Adrenal gland (tissue), 9 donors: ENCODE measurements at regions not wholly inside any gene's neighbourhood (a gene's known extent, or its start where the extent isn't known, plus 50 kb on each side); places are given as distances from the start of the nearest gene placed in this dataset.

ENCODE experiments used
- DNase-seq, 7 donors: peaks; one replicate each; pipeline ENCODE4 v3.0.0-alpha.2; 2019 to 2020
- H3K27ac ChIP-seq, 5 donors: fragments of 200-600 bp; sonication (generic) in 4 of 5; 1 replicate in 3 of 5; 2 replicates in 2 of 5; pipeline versions ENCODE4 v1.5.1 to v1.8.0; 2016 to 2020; ENCODE audit warnings: mild to moderate bottlenecking in 1 of 5
- H3K27me3 ChIP-seq: fragments of 200-600 bp; 2 replicates; pipeline ENCODE4 v1.8.0; 2021
- H3K36me3 ChIP-seq, 2 donors: fragments of 200-600 bp; replicated peaks in 1 of 2; 1 replicate in 1 of 2; 2 replicates in 1 of 2; pipeline versions ENCODE4 v1.5.1 to v1.8.0; 2018 to 2022
- H3K4me1 ChIP-seq, 2 donors: fragments of 200-600 bp; replicated peaks in 1 of 2; 1 replicate in 1 of 2; 2 replicates in 1 of 2; pipeline versions ENCODE4 v1.5.1 to v1.8.0; 2018 to 2021
- H3K4me3 ChIP-seq, 4 donors: fragments of 200-600 bp; sonication (generic) in 3 of 4; one replicate each; pipeline ENCODE4 v1.5.1; 2016 to 2018
- H3K9me3 ChIP-seq, 3 donors: fragments of 200-600 bp; sonication (generic) in 1 of 3; replicated peaks in 1 of 3; 1 replicate in 2 of 3; 2 replicates in 1 of 3; pipeline versions ENCODE4 v1.5.1 to v1.8.0; 2016 to 2021
- POLR2A ChIP-seq, 2 donors: fragments of 450-650 bp; IDR thresholded peaks; one replicate each; pipeline ENCODE4 v1.6.1; 2017; ENCODE audit warnings: antibody characterized with exemption in 2 of 2, mild to moderate bottlenecking in 2 of 2, moderate library complexity in 1 of 2
- WGBS, 4 donors: extraction: QIAGEN DNeasy Blood & Tissue Kit in 2 of 4; methylation state at CpG; one replicate each; pipeline versions ENCODE4 v1.1.5 to v1.1.7; 2013 to 2017; 5-methylcytosine and 5-hydroxymethylcytosine counted together
- intact Hi-C, 2 donors: fragments of 100-400 bp; cut with DNase I; formaldehyde crosslinking; loops; one replicate each; pipeline versions ENCODE4 v1.14.1 to v1.15.0; 2022 to 2023
- TF ChIP-seq, protein P1 (sequence below), 6 experiments: fragments of 450-650 bp in 4 of 6; fragments of 200-600 bp in 2 of 6; sonication (generic) in 1 of 6; IDR thresholded peaks; 1 replicate in 5 of 6; 2 replicates in 1 of 6; pipeline versions ENCODE4 v1.5.1 to v1.8.0; 2016 to 2021; ENCODE audit warnings: antibody characterized with exemption in 6 of 6, mild to moderate bottlenecking in 2 of 6, moderate library complexity in 1 of 6
- donor health status: healthy with polysubstance abuse.
- donor health status: Bipolar disorder and iron deficiency.
- donor health status: DM: yes; HTN: yes; CAD: no.
- donor health status: DM: no; HTN: no; CAD: no.
- donor health status: DM: no; HTN: no; CAD: no.

DNA sequence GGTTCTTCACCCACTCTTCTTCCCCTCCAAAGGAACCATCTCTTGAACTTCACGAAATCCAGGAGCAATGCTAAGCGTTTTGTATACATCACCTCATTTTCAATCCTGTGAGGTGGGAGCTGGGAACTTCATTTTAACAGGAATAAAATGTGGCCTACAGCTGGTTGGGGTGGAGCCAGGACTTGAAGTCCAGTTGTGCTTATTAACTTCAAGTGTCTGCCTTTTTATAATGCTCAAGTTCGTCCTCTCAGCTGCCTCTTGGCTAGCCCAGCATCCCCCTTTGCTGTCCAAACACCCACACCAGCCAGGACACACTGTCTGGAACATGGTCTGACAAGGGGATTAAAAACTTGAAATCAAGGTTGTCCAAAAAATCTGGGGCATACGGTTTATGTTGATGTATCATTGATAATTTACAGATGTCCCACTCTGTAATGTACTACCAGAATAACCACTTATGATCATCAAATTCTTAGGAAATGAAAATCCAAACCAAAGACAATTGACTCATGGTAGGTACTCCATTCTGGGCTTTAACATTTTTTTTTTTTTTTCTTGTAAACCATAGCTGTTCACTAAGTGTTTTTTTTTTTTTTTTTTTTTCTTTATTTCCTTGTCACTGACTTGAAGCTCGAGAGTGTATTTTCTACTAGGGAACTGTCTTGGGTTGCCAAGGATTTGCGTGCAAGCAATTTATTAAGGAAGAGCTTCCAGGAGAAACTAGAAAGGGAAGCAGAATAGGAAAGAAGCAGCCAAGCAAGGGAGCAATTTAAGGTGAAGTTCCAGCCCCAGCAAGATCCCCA, 252.3 kb downstream of the EFCAB11 start:
- Histone ChIP-seq H3K36me3 (no peaks in the 10 kb centered on the region), H3K27me3 (no peaks in the 10 kb centered on the region), H3K27ac (peak overlapping the region in 2 of 5 donors; percentile 64 to 74), H3K4me1 (peaks cover 5 to 19% of the 10 kb centered on the region in 2 donors), H3K4me3 (peak overlapping the region in 2 of 4 donors; percentile 7 to 77), H3K9me3 (no peaks in the 10 kb centered on the region)
- intact Hi-C loops, result no loop called here
- DNase-seq, result peak in 4 of 7 donors; percentile 18 to 55 (median 24)
- no peak for TF ChIP-seq POLR2A (IDR thresholded peaks at IDR 0.05)
- TF ChIP-seq, protein P1, sequence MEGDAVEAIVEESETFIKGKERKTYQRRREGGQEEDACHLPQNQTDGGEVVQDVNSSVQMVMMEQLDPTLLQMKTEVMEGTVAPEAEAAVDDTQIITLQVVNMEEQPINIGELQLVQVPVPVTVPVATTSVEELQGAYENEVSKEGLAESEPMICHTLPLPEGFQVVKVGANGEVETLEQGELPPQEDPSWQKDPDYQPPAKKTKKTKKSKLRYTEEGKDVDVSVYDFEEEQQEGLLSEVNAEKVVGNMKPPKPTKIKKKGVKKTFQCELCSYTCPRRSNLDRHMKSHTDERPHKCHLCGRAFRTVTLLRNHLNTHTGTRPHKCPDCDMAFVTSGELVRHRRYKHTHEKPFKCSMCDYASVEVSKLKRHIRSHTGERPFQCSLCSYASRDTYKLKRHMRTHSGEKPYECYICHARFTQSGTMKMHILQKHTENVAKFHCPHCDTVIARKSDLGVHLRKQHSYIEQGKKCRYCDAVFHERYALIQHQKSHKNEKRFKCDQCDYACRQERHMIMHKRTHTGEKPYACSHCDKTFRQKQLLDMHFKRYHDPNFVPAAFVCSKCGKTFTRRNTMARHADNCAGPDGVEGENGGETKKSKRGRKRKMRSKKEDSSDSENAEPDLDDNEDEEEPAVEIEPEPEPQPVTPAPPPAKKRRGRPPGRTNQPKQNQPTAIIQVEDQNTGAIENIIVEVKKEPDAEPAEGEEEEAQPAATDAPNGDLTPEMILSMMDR (IDR thresholded peaks at IDR 0.05), result no peak
- 45 to 58% (median 57%) methylated on average over 6 of the region's 6 CpGs for WGBS, 4 donors

DNA sequence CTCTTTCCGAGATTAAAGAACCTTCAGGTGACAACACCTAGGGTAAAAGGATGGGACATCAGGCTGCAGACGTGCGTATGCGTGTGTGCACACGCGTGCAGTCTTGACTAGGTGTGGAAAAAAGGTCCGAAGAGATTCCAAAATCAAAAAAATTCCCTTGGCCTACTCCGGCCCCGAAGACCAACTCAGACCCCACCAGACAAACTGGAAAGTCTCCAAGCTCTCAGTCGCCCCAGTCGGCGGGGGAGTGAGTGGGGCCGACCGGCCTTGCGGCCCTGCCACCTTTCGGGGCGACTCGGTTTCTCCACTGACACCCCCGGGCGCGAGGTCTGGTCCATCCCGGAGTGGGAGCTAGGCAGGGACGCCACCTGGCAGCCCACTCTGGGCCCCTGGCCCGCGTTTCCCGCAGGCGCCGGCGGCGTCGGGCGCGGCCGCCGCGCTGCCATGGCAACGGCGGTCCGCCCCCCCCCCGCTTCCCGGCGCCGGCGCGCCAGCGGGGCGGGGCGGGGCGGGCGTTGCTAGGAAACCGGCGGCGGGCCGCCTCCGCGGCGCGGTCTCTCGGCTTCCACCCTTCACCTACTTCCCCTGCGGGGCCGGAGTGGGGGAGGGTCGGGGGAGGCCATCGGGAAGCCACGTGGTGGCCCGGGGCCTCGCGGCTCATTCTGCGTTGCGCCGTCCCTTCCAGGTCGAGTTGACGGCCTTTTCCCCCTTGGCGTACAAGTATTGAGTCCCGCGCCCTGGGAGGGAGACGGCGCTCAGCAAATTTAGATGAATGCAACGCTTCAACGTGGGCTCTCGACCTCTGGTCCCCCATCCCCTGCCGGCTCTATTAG, 253.1 kb downstream of the EFCAB11 start:
- peak; percentile 84 to 90 (median 88) for DNase-seq
- intact Hi-C loops, result no loop called here
- Histone ChIP-seq H3K4me3 (peak overlapping the region in 2 of 4 donors; percentile 27 to 77), H3K27ac (peak overlapping the region in 2 of 5 donors; percentile 64 to 74), H3K36me3 (no peaks in the 10 kb centered on the region), H3K27me3 (no peaks in the 10 kb centered on the region), H3K4me1 (peaks cover 5 to 19% of the 10 kb centered on the region in 2 donors), H3K9me3 (no peaks in the 10 kb centered on the region)
- TF ChIP-seq POLR2A (IDR thresholded peaks at IDR 0.05), result no peak
- TF ChIP-seq, protein P1 (IDR thresholded peaks at IDR 0.05), result no peak
- WGBS, 4 donors, result 4 to 19% (median 10%) methylated on average over 18 to 79 of the region's 81 CpGs

DNA sequence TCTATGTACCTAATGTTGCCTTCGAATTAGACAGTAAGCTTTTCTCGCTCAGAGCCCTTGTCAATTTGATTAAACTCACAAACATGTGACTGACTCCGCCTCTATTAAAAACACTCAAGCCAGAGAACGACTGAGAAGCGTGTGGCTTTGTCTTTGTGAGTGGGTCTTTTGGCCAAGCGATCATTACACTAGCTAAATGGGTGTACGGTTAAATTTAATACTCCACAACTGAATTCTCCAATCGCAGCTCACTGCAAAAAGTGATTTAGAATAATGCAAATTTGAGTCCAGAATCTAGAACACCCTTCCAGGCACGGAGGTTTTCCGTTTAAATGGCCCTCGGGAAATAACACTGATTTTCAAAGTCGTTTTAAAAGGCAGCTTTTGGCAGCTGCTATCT, 253.7 kb downstream of the EFCAB11 start:
- 43 to 58% (median 48%) methylated on average over 12 of the region's 12 CpGs for WGBS, 4 donors
- intact Hi-C loops, result no loop called here
- H3K4me3 ChIP-seq, result peak overlapping the region in 1 of 4 donors; percentile 77
- H3K27me3 ChIP-seq, result no peaks in the 10 kb centered on the region
- H3K36me3 ChIP-seq, result no peaks in the 10 kb centered on the region
- H3K27ac ChIP-seq, result peak overlapping the region in 1 of 5 donors; percentile 38
- DNase-seq, result no peak
- TF ChIP-seq POLR2A (IDR thresholded peaks at IDR 0.05), result no peak
- TF ChIP-seq, protein P1 (IDR thresholded peaks at IDR 0.05), result no peak
- H3K4me1 ChIP-seq, result peaks cover 5 to 19% of the 10 kb centered on the region in 2 donors
- H3K9me3 ChIP-seq, result no peaks in the 10 kb centered on the region

DNA sequence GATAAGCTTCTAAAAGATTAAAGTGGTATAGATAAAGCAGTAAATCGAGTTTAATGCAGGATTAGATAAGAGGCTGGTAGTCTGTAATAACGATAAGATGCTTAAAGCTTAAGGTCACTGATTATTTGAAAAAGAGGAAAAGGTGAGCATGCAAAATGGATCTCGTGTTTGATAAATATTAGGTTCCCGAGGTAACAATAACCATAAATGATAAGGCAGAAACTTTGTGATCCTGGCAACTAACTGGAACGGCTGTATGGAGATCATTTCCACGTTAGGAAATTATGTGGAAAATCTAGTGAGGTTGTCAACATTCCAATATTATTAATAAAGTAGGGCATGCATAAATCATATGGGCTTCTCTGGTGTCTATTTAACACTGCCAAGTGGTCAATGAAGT, 255.5 kb downstream of the EFCAB11 start:
- no peak for TF ChIP-seq POLR2A (IDR thresholded peaks at IDR 0.05)
- TF ChIP-seq, protein P1 (IDR thresholded peaks at IDR 0.05), result no peak
- Histone ChIP-seq H3K36me3 (no peaks in the 10 kb centered on the region), H3K27ac (no peak overlapping the region), H3K9me3 (no peaks in the 10 kb centered on the region), H3K27me3 (no peaks in the 10 kb centered on the region), H3K4me3 (no peak overlapping the region), H3K4me1 (peaks cover 5 to 19% of the 10 kb centered on the region in 2 donors)
- no peak for DNase-seq
- WGBS, 4 donors, result 65 to 73% (median 72%) methylated on average over 6 of the region's 6 CpGs
- intact Hi-C loops, result no loop called here
